Tibial artery (tissue), 4 donors: ENCODE measurements at regions not wholly inside any gene's neighbourhood (a gene's known extent, or its start where the extent isn't known, plus 50 kb on each side); places are given as distances from the start of the nearest gene placed in this dataset.

Experiments
- DNase-seq, 2 donors: peaks; one replicate each; pipeline ENCODE4 v3.0.0-alpha.2; 2019
- H3K27ac ChIP-seq, 2 donors: fragments of 200-600 bp; sonication (generic) in 1 of 2; 1 replicate in 1 of 2; 2 replicates in 1 of 2; pipeline ENCODE4 v1.5.1; 2018 to 2019; ENCODE audit warnings: mild to moderate bottlenecking in 1 of 2
- H3K27me3 ChIP-seq, 2 donors: fragments of 200-600 bp; sonication (generic) in 1 of 2; one replicate each; pipeline versions ENCODE4 v1.5.1 to v1.6.0; 2016 to 2019
- H3K36me3 ChIP-seq, 3 donors: fragments of 200-600 bp; sonication (generic) in 2 of 3; one replicate each; pipeline ENCODE4 v1.5.1; 2016 to 2019; ENCODE audit warnings: mild to moderate bottlenecking in 2 of 3
- H3K4me1 ChIP-seq, 4 donors: fragments of 200-600 bp; sonication (generic) in 2 of 4; 1 replicate in 3 of 4; 2 replicates in 1 of 4; pipeline ENCODE4 v1.5.1; 2016 to 2019
- H3K4me3 ChIP-seq, 2 donors: fragments of 200-600 bp; sonication (generic) in 1 of 2; 1 replicate in 1 of 2; 2 replicates in 1 of 2; pipeline ENCODE4 v1.5.1; 2018 to 2019; ENCODE audit warnings: mild to moderate bottlenecking in 2 of 2
- H3K9me3 ChIP-seq, 3 donors: fragments of 200-600 bp; sonication (generic) in 1 of 3; one replicate each; pipeline ENCODE4 v1.5.1; 2016 to 2019
- CTCF ChIP-seq, 2 experiments: fragments of 200-600 bp in 1 of 2; fragments of 450-650 bp in 1 of 2; IDR thresholded peaks; one replicate each; pipeline ENCODE4 v1.5.1; 2017 to 2019; ENCODE audit warnings: antibody characterized with exemption in 2 of 2, mild to moderate bottlenecking in 1 of 2, moderate library complexity in 1 of 2
- intact Hi-C: fragments of 100-400 bp; cut with DNase I; formaldehyde crosslinking; loops from one replicate; pipeline ENCODE4 v1.15.0; 2023; ENCODE audit warnings: low total_unique reads

GRCh38 chr7:132696332-132696731, 120.1 kb upstream of the PLXNA4 start:
- TF ChIP-seq CTCF (IDR thresholded peaks at IDR 0.05): no peak
- peaks cover 0 to under 1% (median 0%) of the 10 kb centered on the region in 3 donors for H3K9me3 ChIP-seq
- no peaks in the 10 kb centered on the region for H3K4me1 ChIP-seq
- no peaks in the 10 kb centered on the region for H3K36me3 ChIP-seq
- H3K27me3 ChIP-seq: peaks cover 0 to 10% of the 10 kb centered on the region in 2 donors
- no peak for DNase-seq
- H3K27ac ChIP-seq: no peak overlapping the region
- intact Hi-C loops: no loop called here
- H3K4me3 ChIP-seq: no peak overlapping the region

- DNase-seq: no peak
- Histone ChIP-seq H3K9me3 (no peaks in the 10 kb centered on the region), H3K4me1 (no peaks in the 10 kb centered on the region), H3K4me3 (no peak overlapping the region), H3K27me3 (peaks cover 0 to 10% of the 10 kb centered on the region in 2 donors), H3K27ac (no peak overlapping the region), H3K36me3 (no peaks in the 10 kb centered on the region)
- no peak for TF ChIP-seq CTCF (IDR thresholded peaks at IDR 0.05)
- intact Hi-C loops: no loop called here
These were observed 114.9 kb upstream of the PLXNA4 start for GRCh38 chr7:132691201-132691600.

- no peaks in the 10 kb centered on the region for H3K9me3 ChIP-seq
- no peak for DNase-seq
- no peak overlapping the region for H3K27ac ChIP-seq
- intact Hi-C loops: no loop called here
- TF ChIP-seq CTCF (IDR thresholded peaks at IDR 0.05): no peak
- H3K27me3 ChIP-seq: peaks cover 0 to 10% of the 10 kb centered on the region in 2 donors
- H3K4me1 ChIP-seq: no peaks in the 10 kb centered on the region
- H3K4me3 ChIP-seq: no peak overlapping the region
- no peaks in the 10 kb centered on the region for H3K36me3 ChIP-seq
These were observed 113.9 kb upstream of the PLXNA4 start for GRCh38 chr7:132690174-132690573.

GRCh38 chr7:132687981-132688383, 111.7 kb upstream of the PLXNA4 start:
- TF ChIP-seq CTCF (IDR thresholded peaks at IDR 0.05): no peak
- H3K4me1 ChIP-seq: no peaks in the 10 kb centered on the region
- intact Hi-C loops: no loop called here
- H3K9me3 ChIP-seq: no peaks in the 10 kb centered on the region
- no peaks in the 10 kb centered on the region for H3K27me3 ChIP-seq
- H3K27ac ChIP-seq: no peak overlapping the region
- DNase-seq: no peak
- no peak overlapping the region for H3K4me3 ChIP-seq
- H3K36me3 ChIP-seq: no peaks in the 10 kb centered on the region

- intact Hi-C loops: no loop called here
These were observed 110.7 kb upstream of the PLXNA4 start for GRCh38 chr7:132687016-132687415.

More at GRCh38 chr7:132687016-132687415, 110.7 kb upstream of the PLXNA4 start:
- no peaks in the 10 kb centered on the region for H3K4me1 ChIP-seq
- H3K27ac ChIP-seq: no peak overlapping the region
- H3K9me3 ChIP-seq: no peaks in the 10 kb centered on the region
- no peak for TF ChIP-seq CTCF (IDR thresholded peaks at IDR 0.05)
- no peak for DNase-seq
- H3K4me3 ChIP-seq: no peak overlapping the region
- H3K36me3 ChIP-seq: no peaks in the 10 kb centered on the region
- no peaks in the 10 kb centered on the region for H3K27me3 ChIP-seq
